ENCODE measurements at regions not wholly inside any gene's neighbourhood (a gene's known extent, or its start where the extent isn't known, plus 50 kb on each side); places are given as distances from the start of the nearest gene placed in this dataset.

DNA sequence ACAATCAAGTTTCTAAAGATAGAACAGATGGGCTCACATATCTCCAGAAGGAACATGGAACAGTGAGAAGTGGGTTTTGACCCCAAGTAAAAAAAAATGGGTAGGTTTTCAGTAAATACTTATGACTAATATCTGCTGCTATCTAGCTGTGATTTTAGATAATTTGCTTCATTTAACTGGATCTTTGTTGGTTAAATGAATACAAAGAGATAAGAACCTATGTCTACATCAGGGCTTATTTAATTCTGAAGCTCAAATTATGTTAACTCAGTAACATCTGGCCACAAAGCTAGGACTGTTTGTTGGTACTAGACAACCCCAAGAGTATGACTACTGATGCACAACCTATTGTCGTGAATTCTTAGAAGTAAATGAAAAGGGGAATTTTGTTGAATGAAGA lies 144.4 kb upstream of the SESN3 start:
- no peak for DNase-seq

DNA sequence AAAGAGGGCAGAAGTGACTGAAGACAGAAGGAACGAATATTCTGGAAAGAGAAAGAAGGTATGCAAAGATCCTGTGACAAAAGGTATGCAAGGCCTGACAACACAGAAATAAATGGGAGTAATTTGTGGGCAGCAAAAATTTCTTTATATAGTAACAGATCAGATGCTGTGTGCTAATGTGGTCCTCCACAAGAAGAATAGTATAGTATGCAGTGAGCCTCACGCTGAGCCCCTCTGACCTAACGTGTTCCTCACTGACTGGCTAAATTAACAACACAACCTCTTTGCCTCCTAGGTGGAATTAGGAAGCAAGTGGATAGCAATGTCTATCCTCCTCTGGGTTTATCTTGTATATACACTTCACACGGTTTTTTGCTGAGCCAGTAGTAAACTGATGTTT lies 143.1 kb upstream of the SESN3 start:
- DNase-seq = no peak

DNA sequence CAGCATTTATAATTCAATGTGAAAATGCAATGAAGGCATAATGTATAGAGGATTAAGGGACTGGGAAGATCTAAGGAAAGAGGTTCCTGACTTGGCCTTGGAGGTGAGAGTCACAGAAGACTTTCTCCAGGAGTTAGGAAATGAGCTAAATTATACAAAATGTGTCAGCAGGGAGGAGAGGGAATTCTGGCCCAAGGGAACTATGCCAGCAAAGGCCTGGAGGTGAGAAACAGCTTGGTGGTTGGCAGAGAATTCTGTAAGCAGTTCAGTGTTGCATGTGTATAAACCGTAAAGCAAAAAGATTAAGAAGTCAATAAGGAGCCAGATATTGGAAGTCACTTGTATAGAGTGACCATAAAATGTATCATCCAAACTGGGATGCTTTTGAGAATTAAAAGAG lies 142.2 kb upstream of the SESN3 start:
- no peak for DNase-seq

DNA sequence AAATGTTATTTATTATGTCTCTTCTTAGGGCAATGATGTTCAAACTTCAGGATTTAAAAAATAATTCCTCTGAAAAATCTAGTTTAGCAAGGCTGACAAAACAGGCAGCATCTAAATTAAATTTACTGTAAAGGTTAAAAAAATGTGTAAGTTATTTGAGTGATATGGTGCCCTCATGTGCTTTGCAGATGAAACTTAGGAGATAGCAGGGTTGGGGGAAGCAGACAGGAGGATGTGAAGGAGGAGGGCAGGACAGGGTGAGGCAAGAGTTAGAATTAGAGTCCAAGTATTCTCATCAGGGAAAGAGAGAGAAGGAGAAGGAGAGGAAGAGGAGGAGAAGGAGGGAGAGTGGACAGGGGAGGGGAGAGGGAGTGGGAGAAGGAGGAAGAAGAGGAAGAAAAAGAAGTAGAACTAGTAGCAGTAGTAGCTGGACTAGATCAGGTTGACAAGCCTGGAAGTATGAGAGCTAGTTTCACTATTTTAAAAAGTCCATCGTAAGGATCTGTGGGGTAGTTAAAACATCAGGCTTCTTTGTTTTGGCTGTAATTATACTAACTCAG lies 141.2 kb upstream of the SESN3 start:
- DNase-seq = no peak

DNA sequence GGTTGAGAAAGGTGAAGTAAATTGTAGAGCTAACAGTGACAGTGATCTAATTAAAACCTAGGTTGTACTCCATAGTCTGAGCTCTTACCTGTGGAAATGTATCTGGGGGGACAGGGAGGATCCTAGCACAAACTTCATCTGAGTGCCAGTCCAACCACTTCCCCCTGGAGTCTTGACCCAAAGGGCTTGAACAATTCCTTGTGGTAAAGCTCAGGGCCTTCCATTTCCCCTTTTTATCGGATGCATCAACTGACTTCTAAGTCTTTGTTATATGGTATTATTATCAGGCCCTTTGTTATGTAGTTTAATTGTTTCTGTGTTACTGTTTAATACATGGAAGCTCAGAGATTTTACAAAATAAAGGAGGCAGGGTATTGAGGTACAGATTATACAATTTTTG lies 140.2 kb upstream of the SESN3 start:
- DNase-seq = no peak

DNA sequence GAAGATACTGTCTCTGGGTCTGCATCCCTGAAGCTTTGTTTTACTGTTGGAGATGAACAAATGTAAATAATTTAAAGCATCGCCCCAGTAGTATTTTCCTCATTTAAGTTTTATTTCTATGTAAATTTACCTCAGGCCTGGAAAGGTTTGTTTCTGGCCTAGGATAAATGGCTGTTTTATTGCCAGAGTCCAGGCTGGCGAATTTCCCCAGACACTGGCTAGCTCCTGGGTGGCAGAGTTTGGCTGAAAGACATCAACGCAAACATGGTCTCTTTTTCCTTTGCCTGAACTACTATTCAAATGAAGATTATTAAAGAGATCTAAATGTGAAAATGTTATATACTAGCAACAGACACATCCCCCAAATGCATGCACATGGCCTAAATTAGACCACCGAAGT lies 136.7 kb upstream of the SESN3 start:
- DNase-seq = no peak

DNA sequence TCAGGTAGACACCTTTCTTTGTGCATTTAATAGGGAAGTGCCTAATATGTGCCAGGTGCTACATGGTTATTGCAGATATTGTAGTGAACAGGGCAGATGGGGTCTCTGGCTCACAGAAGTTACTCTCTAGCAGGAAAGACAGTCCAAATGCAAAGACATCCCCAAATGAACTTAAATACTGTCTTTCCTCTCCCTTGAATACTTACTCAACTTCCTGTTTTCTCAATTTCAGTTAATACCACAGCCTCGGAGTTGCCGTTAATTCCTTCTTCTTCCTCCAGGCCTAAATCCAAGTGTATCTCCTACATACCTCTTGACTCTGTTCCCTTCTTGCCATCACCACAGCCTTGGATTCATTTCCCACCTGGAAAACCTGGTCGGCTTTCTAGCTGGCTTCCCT lies 134.3 kb upstream of the SESN3 start:
- DNase-seq = no peak

DNA sequence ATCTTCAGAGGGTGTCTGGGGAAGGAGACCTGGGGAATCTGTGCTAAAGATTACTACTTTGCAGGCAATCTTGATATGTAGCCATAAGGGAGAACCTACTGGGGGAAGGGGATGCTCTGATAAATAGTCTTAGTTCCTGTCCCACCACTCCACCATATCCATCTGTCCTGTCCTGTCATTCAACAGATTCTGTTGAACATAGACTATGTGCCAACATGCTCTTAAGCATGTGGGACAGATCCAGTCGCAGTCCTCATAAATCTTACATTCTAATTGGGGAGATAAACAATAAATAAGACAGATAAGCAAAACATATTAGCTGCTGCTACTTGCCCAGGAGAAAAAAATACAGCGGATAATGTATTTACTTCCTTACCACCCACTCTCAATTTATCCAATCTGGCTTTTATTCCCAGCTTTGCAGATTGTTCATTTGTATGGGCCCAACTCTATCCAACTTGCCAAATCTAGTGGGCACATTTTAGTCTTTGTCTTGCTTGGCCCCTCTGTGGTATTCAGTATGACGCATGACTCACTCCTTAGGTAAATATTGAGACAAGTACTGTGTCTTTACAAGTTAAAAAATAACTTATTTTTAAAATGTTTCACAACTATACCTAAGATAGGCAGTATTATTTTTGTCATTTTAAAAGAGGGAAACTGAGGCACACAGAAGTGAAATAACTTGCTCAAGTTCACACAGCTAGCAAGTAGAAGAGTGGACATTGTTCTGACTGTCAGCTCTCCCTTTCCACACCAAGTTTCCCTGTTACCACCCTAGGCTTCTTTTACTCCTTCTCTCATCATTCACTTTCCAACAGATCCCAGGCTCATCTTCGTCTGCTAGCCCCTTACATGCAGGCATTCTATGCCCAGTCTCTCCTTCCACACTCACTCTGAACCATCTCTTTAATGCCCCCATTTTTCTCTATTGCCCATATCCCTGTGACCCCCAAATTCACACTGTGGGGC lies 133.6 kb upstream of the SESN3 start:
- no peak for DNase-seq

DNA sequence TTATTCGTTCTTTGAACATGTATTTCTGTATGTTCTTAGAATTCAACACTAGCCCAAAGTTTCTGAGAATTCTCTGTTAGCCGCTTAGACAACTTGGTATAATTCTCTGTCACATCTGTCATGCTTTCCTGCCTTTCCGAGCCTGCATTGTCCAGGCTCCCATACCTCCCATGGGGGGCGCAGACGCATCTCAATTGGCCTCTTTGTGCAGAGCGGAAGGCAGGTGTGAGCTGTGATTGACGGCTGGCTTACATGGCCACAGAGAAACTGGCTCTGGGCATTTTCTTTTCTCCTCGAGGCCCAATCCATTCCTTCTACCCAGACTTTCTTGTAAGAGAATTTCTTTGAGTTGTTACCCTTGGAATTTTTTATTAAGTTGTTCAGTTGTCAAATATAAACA lies 132.7 kb upstream of the SESN3 start:
- DNase-seq = no peak

DNA sequence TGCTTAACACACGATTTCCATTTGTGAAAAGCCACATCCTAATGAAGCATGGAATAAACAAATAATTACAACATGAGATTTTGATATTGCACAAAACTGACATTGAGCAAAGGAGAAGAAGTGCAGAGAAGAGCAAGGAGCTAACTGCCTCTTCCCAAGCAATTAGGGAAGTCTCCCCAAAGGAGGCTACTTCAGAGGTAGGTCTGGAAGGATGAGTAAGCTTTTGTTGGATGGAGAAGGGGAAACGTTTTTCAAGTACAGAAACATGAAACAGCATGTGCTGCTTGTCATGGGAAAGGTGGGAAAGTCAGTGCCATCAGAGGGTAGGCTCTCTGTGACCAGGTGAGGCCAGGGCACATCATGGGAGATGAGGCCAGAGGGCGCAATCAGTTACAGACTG lies 132.2 kb upstream of the SESN3 start:
- DNase-seq = no peak

DNA sequence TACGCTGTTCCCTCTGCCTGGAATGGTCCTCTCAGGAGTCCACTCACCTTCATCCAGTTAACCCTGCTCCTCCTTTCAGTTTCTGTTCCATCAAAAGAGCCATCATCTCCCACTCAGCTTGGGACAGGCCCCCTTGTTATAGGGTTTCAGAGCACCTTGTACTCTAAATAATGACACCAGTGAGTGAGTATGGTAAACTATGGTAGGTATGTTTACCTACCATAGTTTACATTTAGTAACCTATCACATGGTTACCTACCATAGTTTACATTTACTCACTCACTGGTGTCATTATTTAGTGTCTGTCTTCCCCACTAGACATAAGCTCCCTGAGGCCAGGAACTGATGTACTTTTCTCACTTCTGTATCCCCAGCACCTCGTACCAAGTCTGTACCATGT lies 130.2 kb upstream of the SESN3 start:
- DNase-seq = no peak

DNA sequence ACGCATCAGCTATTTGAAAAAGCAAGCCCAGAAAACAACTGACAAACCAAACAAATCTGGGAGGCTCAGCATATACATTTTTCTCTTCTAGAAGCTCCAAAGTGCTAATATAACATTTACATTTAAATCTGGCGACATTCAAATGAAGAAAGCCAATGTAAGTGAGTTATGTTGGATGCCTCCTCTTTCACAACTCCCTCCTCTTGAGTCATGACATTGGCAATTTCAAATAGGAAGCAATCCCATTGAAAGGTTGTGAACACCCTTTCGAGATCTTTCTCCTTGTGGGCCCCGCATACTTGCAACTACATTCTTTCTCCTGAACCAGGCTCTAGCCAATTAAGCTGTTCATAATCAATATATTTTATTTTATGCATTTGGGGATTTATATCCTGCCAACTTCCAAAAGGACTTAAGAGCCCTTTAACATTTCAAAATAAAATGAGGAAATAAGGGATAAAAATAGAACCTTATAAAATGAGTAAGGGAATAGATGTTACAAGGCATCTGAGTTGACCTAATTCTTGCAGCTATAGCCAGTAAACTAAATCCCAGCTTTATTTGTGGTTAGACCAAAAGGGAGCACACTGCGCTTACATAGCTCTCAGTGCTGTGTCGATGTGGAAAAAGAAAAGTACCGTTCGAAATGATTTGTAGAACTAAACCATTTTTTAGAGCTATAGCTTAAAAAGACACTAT lies 129.5 kb upstream of the SESN3 start:
- DNase-seq = no peak

DNA sequence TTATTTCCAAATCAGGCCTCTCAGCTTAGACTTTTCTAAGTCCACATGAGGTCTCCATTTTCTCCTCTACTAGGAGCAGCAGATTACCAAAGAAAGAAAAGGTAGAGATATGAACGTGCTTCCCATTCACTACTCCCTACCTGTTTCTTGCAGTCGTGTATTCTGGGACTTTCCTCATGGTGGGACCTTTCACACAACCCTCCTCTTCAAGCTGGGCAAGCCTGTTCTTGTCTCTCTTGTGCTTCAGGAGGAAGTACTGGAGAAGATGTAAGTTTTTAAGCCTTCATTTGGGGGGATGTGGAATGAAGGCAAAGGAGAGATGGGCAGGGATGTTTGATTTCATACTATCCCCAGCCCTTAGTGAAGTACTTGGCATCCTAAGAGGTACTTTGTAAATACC lies 128.8 kb upstream of the SESN3 start:
- no peak for DNase-seq

DNA sequence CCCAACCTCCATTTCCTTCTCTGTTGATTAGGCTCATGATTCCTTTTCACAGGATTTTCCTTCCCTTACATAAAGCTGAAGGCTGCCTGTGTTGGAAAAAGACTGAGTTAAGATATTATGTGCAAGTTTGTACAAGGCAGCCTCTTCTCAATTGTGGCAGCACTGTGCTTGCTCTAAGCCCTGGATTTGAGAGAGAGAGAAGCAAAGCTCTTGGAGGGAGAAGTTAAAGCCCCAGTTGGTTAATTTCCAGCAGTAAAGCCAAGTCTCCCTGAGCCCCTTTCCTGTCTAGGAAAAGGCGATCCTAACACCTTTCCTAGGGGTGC lies 128.3 kb upstream of the SESN3 start:
- DNase-seq = no peak

DNA sequence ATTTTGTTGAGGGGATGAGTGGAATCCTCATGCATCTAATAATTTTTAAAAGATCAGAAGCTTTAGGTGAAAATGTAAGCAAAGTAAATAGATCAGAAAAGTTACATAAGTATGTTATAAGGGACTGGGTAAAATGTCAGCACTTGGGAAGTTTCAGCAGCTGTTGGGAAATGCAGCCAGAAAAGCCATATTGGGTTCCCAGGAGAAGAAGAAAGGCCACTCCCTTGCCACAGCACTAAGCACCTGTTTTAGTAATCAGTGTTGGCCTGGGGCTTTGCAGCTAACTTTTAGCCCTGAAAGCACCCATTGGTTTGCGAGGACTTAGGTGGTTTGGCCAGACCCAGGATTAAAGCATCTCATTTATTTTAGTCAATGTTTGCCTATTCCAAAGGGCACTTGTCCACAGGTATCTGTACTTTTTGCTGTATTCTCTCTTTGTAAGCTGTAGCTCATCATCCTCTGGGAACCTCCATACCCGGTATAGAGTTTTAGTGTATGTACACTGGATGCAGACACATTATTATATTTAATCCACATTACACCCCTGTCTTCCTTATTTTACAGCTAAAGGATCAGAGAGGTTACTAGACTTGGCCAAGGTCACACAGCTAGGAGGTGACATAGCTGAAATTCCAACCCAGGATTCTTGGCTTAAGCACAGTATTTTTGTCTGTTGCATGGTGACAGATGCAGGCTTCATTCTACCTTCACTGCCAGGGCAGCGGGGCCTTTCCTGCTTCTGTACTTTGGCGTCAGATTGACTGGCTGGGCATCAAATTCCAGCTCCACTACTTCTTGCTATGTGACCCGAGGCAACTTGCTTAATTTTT lies 127.7 kb upstream of the SESN3 start:
- no peak for DNase-seq

DNA sequence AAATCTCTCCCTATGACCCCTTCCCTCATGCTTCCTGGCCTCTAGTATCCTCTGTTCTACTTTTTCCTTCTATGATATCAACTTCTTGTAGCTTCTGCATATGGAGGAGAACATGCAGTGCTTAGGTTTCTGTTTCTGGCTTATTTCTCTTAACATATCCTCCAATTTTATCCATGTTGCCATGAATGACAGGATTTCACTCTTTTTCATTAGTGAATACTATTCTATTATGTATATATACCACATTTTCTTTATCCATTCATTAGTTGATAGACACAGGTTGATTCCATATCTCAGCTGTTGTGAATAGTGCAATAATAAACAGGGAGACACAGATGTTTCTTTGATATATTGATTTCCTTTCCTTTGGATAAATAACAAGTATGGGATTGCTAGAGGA lies 123.3 kb upstream of the SESN3 start:
- no peak for DNase-seq

DNA sequence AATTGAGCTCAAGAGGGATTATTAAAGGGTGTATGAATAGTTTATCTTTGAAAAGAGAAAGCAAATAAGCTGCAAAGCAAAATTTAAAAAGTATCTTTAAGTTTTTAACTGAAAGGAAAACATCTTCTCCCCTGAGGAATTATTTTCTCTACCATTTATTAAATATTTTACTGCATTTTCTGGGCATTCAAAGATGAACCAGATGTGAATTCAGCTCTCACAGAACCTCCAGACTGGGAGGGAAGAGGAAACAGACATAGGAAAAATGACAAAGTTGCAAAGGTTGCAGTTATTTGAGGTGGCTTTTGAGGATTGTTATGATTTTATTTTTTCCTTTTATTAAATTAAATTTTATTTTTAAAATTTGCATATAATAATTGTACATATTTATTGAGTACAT lies 122.7 kb upstream of the SESN3 start:
- DNase-seq = no peak

DNA sequence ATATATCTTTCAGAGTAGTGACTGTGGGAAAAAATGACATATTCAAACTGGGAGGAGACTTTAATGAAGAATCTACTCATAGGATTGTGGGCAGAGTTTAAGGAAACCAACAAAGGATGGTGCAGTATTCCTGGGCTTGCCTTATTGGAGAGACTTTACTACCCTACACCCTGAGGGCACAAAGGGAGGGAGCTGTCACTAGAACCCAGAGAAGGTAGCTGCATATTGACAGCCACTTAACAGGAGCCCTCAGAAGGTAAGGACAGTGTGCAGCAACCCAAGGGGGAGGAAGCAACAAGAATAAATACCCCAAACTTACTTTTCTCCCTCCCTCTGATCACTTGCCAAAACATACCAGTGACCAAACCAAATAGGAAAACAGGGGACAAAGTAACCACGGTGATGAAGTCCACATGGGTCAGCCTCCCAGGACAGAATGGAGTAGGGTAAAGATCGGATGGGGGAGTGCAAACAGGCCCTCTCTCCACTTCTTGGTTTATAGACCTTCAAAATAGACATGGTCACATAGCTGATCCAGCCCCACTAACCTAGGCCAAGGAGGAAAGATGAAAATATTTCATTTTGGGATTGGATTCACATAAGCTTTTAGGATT lies 121.8 kb upstream of the SESN3 start:
- DNase-seq = no peak

DNA sequence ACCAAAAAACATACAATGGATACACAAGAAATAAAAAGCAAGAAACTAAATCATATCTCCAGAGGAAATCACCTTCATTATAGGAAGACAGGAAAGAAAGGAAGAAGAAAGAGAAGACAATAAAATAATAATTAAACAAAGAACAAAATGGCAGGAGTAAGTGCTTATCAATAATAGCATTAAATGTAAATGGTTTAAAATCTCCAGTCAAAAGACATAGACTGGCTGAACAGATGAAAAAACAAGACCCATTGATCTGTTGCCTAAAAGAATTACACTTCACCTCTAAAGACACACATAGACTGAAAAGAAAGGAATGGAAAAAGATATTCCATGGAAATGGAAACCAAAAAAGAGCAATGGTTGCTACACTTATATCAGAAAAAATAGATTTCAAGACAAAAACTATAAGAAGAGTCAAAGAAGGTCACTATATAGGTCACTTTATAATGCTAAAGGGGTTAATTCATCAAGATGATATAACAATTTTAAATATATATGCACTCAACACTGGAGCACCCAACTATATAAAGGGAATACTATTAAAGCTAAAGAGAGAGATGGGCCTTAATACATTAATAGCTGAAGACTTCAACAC lies 118.4 kb upstream of the SESN3 start:
- DNase-seq = no peak

DNA sequence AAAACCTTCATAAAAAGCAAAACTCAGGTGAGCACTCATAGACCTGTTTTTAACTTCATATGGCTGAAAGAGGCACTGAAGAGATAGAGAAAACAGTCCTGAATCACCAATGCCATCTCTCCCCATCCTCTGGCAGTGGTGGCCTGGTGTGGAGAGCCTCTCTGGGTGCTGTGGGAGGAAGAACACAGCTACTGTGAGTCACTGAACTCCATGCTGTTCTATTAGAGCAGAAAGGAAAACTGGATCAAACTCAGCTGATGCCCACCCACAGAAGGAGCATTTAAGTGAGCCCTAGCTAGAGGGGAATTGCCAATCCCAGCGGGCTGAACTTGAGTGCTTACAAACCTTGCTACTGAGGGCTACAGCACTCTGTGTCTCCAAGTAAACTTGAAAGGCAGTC lies 115.3 kb upstream of the SESN3 start:
- DNase-seq = no peak

DNA sequence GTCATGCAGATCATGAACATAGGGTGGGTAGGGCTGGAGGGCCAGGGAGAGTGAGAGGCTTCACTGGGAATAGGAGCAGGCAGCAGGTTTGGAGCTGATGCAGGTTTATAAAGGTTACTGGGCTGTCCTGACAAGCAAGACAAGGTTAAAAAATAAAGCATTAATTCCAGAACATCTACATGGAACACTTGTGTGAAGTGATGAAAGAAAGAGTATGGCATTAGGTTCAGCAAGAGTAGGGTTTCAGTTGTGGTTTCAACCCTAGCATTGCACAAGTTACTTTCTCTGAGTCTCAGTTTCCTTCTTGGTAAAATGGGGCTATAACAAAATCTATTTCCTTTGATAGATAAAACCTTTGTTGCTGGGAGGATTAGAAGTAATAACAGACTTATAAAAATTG lies 114.6 kb upstream of the SESN3 start:
- no peak for DNase-seq

DNA sequence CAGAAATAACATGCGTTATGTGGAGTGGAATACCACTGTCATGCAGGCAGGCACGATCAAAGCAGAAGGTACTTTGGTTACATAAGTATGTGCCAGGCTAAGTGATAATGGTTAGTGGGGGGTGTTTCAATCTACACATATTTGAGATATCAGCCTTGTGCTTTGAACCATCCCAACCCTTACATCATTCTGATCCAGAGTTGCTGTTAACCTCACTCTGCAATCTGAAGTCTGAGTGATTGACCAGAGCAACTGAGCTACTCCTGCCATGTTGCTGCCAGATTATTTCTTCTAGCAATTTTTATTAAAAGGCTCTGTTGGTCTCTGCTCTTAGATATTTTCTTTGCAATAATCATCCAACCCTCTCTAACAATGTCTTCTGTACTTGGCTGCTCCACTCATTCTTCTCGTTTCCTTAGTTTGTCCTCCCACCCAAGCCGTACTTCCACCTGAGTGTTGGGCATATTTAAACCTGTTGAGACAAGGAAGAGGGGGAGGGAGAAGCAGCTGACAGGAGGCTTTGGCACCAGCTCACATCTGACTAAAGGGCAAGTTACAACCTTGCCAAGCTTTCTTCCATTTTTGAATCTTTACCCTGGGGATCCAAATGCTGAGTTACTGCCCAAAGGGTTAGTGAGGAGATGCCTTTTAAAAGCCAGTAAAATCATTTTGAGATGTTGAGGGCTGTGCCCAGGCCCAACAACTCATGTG lies 114.1 kb upstream of the SESN3 start:
- no peak for DNase-seq

All from SW 1271 (cell line).